Esophagus muscularis mucosa (tissue), 3 donors: ENCODE measurements at regions not wholly inside any gene's neighbourhood (a gene's known extent, or its start where the extent isn't known, plus 50 kb on each side); places are given as distances from the start of the nearest gene placed in this dataset.

ENCODE experiments used
- CTCF ChIP-seq, 3 experiments: fragments of 200-600 bp in 2 of 3; fragments of 450-650 bp in 1 of 3; sonication (generic) in 2 of 3; IDR thresholded peaks; one replicate each; pipeline ENCODE4 v1.5.1; 2017 to 2019; ENCODE audit warnings: antibody characterized with exemption in 3 of 3, mild to moderate bottlenecking in 2 of 3, moderate library complexity in 1 of 3
- POLR2A ChIP-seq: fragments of 450-650 bp; IDR thresholded peaks from one replicate; pipeline ENCODE4 v1.6.1; 2017; ENCODE audit warnings: antibody characterized with exemption, moderate library complexity, mild to moderate bottlenecking, low read depth
- POLR2AphosphoS5 ChIP-seq, 2 donors: sonication (generic); formaldehyde crosslinking; IDR thresholded peaks; one replicate each; pipeline ENCODE4 v1.6.1; 2017; ENCODE audit warnings: antibody characterized with exemption in 2 of 2

GRCh38 chr1:239985044-239985443 lies 106.6 kb upstream of the FMN2 start:
- TF ChIP-seq POLR2A (no peak), CTCF (IDR thresholded peaks at IDR 0.05) (no peak), POLR2AphosphoS5 (IDR thresholded peaks at IDR 0.05) (no peak)
